ENCODE measurements at regions not wholly inside any gene's neighbourhood (a gene's known extent, or its start where the extent isn't known, plus 50 kb on each side); places are given as distances from the start of the nearest gene placed in this dataset.

GRCh38 chr20:50405915-50406609 is 104.1 kb upstream of the PTPN1 start:
- H3K27me3 ChIP-seq (ENCODE audit: control insufficient read depth in 2 of 2, insufficient read depth in 2 of 2, low read length in 2 of 2): peaks cover 5 to 9% of the 10 kb centered on the region in 2 experiments
- DNase-seq (ENCODE audit: low read depth, low spot score) (no peak), FAIRE-seq (no peak)
- H3K9me3 ChIP-seq (replicated peaks; ENCODE audit: control insufficient read depth, insufficient read depth, low read length): no peaks in the 10 kb centered on the region
- H4K20me1 ChIP-seq (replicated peaks; ENCODE audit: control insufficient read depth, extremely low read depth, insufficient read depth, low read length): no peaks in the 10 kb centered on the region
- TF ChIP-seq FOS (IDR thresholded peaks at IDR 0.05; ENCODE audit: borderline replicate concordance, insufficient read depth, low read length) (no peak), POLR2AphosphoS5 (IDR thresholded peaks at IDR 0.05; ENCODE audit: insufficient read depth, low read depth, low read length) (no peak), MAX (IDR thresholded peaks at IDR 0.05; ENCODE audit: insufficient read depth, insufficient read length) (no peak), JUN (IDR thresholded peaks at IDR 0.05; ENCODE audit: borderline replicate concordance, insufficient read depth, insufficient read length, low read depth) (no peak), EZH2 (IDR thresholded peaks at IDR 0.05; ENCODE audit: borderline replicate concordance, low read depth, low read length, severe bottlenecking) (no peak), POLR2A (IDR thresholded peaks at IDR 0.05; ENCODE audit: low read depth, low read length) (no peak), GATA2 (IDR thresholded peaks at IDR 0.05; ENCODE audit: insufficient read depth, insufficient read length, low read depth, low read length) (no peak), MYC (IDR thresholded peaks at IDR 0.05; ENCODE audit: low read depth, low read length) (no peak), CTCF (IDR thresholded peaks at IDR 0.05; ENCODE audit: extremely low read depth in 1 of 2, insufficient read depth in 1 of 2, low read depth in 1 of 2, low read length in 2 of 2) (no peak)
- ChIA-PET POLR2A (no interaction called here), CTCF (no interaction called here)
- H3K4me3 ChIP-seq (replicated peaks in 1 of 3; ENCODE audit: insufficient read depth in 1 of 3, low read depth in 1 of 3, low read length in 3 of 3): no peak overlapping the region
- no peak overlapping the region for H3K27ac ChIP-seq (ENCODE audit: insufficient read depth, low read depth, low read length)
- no peak overlapping the region for H3K9ac ChIP-seq (replicated peaks; ENCODE audit: extremely low read depth, insufficient read depth, low read length)
- H3K79me2 ChIP-seq (ENCODE audit: control insufficient read depth, insufficient read depth, low read length): no peaks in the 10 kb centered on the region
- no peaks in the 10 kb centered on the region for H3K4me1 ChIP-seq (ENCODE audit: control insufficient read depth, extremely low read depth, insufficient read depth, low read length)
- H3K36me3 ChIP-seq (ENCODE audit: control insufficient read depth in 2 of 2, extremely low read depth in 1 of 2, insufficient read depth in 2 of 2, low read length in 2 of 2): no peaks in the 10 kb centered on the region
- BruUV-seq (replicated peaks): no TSS peak
- dilution Hi-C loops (cut with MboI; ENCODE audit: extremely low pct_ligation_motif_present, low sequenced_read_pairs) (no loop called here), intact Hi-C loops (cut with micrococcal nuclease) (no loop called here)
- H2AFZ ChIP-seq (ENCODE audit: low read depth, low read length): no peak overlapping the region
- no peak overlapping the region for H3K4me2 ChIP-seq (ENCODE audit: insufficient read depth, low read length)
- H3K9me1 ChIP-seq (replicated peaks; ENCODE audit: control insufficient read depth, extremely low read depth, insufficient read depth, low read length): no peaks in the 10 kb centered on the region

All from endothelial cell of umbilical vein (primary cell).